ENCODE measurements at regions not wholly inside any gene's neighbourhood (a gene's known extent, or its start where the extent isn't known, plus 50 kb on each side); places are given as distances from the start of the nearest gene placed in this dataset.

DNA sequence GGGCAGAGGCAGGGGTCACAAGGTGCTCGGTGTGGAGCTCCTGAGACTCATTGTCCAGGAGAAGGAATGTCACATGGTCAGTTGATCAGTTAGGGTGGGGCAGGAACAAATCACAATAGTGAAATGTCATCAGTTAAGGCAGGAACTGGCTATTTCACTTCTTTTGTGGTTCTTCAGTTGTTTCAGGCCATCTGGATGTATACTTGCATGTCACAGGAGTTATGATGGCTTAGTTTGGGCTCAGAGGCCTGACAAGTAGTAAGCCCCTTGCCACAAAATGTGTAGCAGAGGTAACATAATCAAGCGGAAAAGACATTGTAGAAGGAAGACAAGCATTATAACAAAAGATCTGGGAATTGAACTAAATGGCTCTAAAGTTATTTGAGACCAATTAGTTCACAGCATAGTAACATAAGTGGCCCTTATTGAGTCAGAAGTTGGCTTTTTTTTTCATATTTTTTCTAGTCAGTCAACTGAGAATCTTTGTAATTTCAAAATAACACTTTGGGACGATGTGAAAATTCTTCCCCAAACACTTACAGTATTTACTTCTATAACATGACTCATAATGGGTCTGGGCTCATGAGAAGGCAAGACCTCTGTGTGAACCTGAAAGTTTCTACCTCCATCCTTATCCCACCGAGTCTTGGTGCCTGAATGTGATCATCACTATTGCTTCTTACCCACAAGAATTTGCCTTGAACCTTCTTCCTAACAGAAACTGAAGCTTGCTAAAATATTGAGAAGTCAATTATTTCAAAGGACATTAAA, 137.0 kb upstream of the DPT start (continued):
- TF ChIP-seq IKZF5 (CRISPR knock-in tag; IDR thresholded peaks at IDR 0.05) (no peak), PCBP2 (optimal IDR thresholded peaks at IDR 0.05; ENCODE audit: low read depth, low read length, poor library complexity, severe bottlenecking) (no peak), NFAT5 (CRISPR knock-in tag; IDR thresholded peaks at IDR 0.05) (no peak), ZFAT (CRISPR knock-in tag; conservative IDR thresholded peaks at IDR 0.05) (no peak)

- BruUV-seq (replicated peaks) = no TSS peak
- H2AFZ ChIP-seq (ENCODE audit: low read length) = no peak overlapping the region
- H3K4me3 ChIP-seq (replicated peaks in 1 of 3; ENCODE audit: insufficient read depth in 1 of 3, low read depth in 2 of 3, low read length in 3 of 3) = no peak overlapping the region
- in situ Hi-C loops (cut with HindIII; ENCODE audit: extremely low pct_ligation_motif_present, low pct_unique_long_range_greater_than_20kb) (no loop called here), intact Hi-C loops (cut with micrococcal nuclease; ENCODE audit: unreplicated experiment) (no loop called here)
- POLR2A ChIA-PET = no interaction called here
- DNase-seq (ENCODE audit: low spot score) (no peak), FAIRE-seq (no peak), ATAC-seq (no peak)
- no peak overlapping the region for H3K9ac ChIP-seq (ENCODE audit: insufficient read depth, low read depth, low read length)
- no peak overlapping the region for H3K4me2 ChIP-seq (ENCODE audit: low read depth, low read length)
- H3K36me3 ChIP-seq (replicated peaks in 1 of 2; ENCODE audit: control insufficient read depth in 1 of 2, insufficient read depth in 2 of 2, low read length in 2 of 2) = no peaks in the 10 kb centered on the region
- H3K27ac ChIP-seq (ENCODE audit: extremely low read length, insufficient read depth, low read length) = no peak overlapping the region
- H3K9me3 ChIP-seq (ENCODE audit: low read length) = peaks cover 19% of the 10 kb centered on the region
- H3K79me2 ChIP-seq (ENCODE audit: insufficient read depth, low read length) = no peaks in the 10 kb centered on the region
- no peaks in the 10 kb centered on the region; a peak in 1 of 5 replicates for H3K27me3 ChIP-seq (ENCODE audit: control insufficient read depth in 1 of 2, insufficient read depth in 2 of 2, low read length in 2 of 2)
- H3K4me1 ChIP-seq (ENCODE audit: insufficient read depth, low read length) = peaks cover 14% of the 10 kb centered on the region
- H4K20me1 ChIP-seq (ENCODE audit: insufficient read depth, low read length) = no peaks in the 10 kb centered on the region
- CTCF ChIA-PET (ENCODE audit: low intra/inter-chr PET ratio, low total read pairs) = no interaction called here
- WGBS (ENCODE audit: low lambda C conversion rate) = 12% methylated on average over 4 of the region's 4 CpGs
- no peak for TF ChIP-seq PCBP2 (optimal IDR thresholded peaks at IDR 0.05; ENCODE audit: low read depth, low read length, poor library complexity, severe bottlenecking)
- TF ChIP-seq ZNF275 (CRISPR knock-in tag; IDR thresholded peaks at IDR 0.05; ENCODE audit: borderline replicate concordance) = no peak
- no peak for TF ChIP-seq HOXA3 (CRISPR knock-in tag; IDR thresholded peaks at IDR 0.05)
- no peak for TF ChIP-seq MXD4 (CRISPR knock-in tag; IDR thresholded peaks at IDR 0.05)
- no peak for TF ChIP-seq ZSCAN30 (CRISPR knock-in tag; IDR thresholded peaks at IDR 0.05)
Observed at GRCh38 chr1:168867941-168868634, 139.1 kb upstream of the DPT start.
